ENCODE measurements at regions not wholly inside any gene's neighbourhood (a gene's known extent, or its start where the extent isn't known, plus 50 kb on each side); places are given as distances from the start of the nearest gene placed in this dataset.
"Not testable (repeated sequence)": the region's sequence is repeated elsewhere in the genome, so short reads cannot be mapped to it uniquely, and the experiment has no call there.

DNA sequence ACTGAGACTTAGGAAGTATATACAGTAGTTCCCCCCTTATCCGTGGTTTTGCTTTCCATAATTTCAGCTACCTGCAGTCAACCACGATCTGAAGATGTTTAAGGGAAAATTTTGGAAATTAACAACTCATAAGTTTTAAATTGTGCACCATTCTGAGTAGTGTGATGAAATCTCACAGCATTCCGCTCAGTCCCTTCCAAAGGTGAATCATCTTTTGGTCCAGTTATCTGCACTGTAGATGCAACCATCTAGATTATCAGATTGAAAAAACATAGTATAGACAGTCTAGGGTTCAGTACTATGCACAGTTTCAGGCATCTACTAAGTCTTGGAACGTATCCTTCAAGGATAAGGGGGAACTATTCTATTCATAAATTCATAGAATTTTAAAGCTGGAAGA is 109.0 kb downstream of the ANXA3 start:
- DNase-seq (ENCODE audit: low spot score) = no peak

- DNase-seq (ENCODE audit: low spot score) = no peak
Observed at GRCh38 chr4:78661086-78661690, 109.6 kb downstream of the ANXA3 start.

DNA sequence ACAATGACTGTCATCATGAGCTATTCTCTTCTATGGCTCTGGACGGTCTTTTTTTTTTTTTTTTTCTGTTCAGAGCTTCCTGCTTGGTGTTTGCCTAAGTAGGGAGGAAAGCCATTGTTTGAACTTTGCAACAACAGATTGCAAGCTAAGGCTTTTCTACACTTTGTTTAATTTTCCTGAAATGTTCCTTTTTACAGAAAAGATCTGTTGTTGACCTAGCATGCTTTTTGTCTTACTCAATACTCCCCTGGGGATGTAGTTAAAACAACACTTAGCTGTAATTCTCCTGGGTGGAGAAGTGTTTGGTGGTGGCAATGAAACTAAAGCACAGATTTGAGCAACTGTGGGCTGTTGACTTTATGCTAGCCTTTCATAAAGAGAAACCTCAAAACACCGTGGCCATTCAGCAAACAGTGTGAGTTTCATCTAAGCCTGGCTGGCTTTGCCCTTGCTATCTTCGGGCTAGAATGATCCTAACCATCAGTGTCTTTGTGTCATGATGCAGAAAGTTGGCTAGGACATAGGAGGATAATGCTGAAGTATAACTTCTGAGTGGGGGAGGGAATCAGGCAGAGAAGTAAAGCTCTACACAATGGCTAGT is 110.5 kb downstream of the ANXA3 start:
- peak; percentile 50 for DNase-seq (ENCODE audit: low spot score)

GRCh38 chr4:78662658-78663057 is 111.1 kb downstream of the ANXA3 start:
- no peak for DNase-seq (ENCODE audit: low spot score)

DNA sequence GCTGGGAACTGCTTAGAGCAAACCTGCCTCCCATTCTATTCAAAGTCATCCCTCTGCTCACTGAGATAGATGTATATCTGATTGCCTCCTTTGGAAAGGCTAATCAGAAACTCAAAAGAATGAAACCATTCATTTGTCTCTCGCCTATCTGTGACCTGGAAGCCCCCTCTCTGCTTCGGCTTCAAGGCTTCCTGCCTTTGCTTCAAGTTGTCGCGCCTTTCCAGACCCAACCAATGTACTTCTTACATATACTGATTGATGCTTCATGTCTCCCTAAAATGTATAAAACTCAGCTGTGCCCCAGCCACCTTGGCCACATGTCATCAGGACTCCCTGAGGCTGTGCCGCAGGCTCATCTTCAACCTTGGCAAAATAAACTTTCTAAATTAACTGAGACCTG is 111.9 kb upstream of the BMP2K start:
- not testable (repeated sequence) for DNase-seq (ENCODE audit: low spot score)

DNA sequence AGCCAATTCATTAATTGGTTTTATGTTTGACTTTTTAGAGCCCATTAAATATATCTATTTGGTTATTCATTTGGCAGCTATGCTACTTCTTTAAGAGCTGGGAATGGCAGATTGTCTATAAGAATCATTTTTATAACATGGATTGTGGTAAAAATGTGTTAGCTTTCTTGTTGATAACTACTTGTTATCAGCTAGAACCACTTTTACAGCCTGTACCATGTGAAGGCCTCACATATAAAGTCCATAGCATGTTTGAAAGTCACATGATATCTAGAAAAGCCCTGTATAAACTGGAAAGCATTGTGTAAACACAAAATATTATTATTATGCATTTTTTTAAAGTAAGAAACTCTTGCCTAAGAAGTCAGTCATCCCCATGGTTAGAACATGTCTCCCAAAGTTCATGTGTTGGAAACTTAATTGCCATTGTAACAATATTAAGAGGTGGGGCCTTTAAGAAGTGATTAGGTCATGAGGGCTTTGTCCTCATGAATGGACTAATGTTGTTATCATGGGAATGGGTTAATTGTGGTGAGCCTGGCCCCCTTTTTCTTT is 110.9 kb upstream of the BMP2K start:
- DNase-seq (ENCODE audit: low spot score) = no peak

DNA sequence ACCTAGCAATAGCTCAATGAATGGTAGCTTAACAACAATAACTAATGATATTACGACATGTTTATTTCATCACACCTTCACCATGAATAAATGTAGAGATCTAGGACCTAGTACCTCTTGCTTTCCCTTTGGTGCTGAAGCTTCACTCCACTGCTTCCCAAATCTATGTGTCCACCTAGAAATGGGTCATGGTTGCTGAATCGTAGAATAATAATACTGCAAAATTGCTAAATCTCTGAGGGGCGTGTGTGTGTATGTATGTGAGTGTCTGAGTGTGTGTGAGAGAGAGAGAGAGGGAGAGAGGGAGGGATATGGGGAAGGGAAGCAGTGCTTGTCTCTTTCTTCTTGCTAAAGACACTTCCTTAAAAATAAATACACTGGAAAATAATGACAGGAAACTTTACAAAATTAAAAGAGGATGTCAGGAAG is 109.3 kb upstream of the BMP2K start:
- no peak for DNase-seq (ENCODE audit: low spot score)

DNA sequence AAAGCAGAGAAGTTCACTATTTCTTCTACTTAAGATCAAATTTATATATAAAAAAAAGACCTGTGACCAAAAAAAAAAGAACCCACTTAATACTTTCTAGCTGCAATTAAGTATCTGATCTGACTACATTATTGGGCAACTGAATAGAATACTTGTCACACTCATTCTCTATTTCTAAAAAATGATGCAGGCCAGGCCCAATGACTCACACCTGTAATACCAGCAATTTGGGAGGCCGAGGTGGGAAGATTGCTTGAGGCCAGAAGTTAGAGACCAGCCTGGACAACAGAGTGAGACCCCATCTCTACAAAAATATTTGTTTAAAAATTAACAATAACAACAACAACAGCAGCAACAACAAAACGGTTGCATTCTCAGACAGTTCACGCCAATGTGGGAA is 108.8 kb upstream of the BMP2K start:
- no peak for DNase-seq (ENCODE audit: low spot score)

DNA sequence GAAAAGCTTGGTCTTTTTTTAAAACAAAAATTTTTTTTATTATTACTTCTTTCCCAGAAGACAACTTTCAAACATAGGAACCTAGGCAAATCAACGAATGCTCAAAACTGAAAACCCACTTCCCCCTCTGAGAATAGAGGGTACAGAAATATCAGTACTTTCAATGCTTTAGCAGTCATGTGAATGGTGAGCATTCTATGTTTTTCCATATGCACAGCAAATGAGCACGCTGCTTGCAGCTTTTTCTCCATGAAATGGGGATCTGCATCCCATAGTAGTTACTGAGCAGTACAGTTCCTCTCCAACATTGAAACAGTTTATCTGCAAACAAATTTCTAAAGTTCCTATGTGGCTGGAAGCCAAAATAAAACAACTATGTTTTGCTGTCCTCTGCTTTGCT is 108.4 kb upstream of the BMP2K start:
- DNase-seq (ENCODE audit: low spot score) = peak; percentile 46

- DNase-seq (ENCODE audit: low spot score) = no peak
Observed at GRCh38 chr4:78669453-78669852, 106.7 kb upstream of the BMP2K start.

DNA sequence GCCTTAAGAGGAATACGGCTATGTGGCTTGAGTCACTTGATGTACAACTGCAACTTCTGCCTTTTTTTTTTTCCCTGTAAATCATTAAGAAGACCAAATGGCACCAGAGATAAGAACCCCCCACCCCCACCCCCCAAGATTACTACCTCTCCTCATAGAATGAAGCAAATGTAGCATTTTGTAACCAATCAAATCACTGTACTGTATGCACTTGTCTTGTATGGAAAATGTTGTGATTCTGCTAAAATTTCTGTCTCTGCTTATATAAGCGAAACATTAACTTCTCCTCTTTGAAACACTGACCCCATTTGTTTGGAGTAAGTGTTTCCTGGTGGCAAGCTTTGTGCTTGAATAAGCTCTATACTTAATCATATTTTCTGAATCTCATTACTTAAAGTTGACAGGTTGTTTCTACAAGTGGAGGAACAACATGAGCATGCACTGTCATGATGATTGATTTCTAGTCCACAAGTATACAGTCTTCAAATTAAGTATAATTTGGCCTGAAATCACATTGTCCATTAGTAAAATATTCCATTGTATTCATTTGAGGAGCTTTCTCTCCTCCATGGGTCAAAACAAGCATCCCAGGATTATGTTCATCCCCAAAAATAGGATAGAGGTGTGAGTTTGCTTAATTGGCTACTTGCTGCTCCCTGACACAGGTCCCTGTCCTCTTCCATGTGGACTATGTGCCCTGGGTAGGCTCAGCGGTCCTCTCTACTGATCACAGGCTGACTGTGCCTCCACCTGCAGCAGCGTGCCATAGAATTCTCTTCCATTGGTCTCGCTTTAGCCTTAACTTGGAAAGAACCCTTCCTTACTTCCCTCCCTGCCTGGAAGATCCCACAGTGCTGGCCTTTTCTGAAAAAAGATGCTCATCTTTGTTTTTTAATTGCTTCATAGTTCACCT is 104.0 kb upstream of the BMP2K start:
- no peak for DNase-seq (ENCODE audit: low spot score)

DNA sequence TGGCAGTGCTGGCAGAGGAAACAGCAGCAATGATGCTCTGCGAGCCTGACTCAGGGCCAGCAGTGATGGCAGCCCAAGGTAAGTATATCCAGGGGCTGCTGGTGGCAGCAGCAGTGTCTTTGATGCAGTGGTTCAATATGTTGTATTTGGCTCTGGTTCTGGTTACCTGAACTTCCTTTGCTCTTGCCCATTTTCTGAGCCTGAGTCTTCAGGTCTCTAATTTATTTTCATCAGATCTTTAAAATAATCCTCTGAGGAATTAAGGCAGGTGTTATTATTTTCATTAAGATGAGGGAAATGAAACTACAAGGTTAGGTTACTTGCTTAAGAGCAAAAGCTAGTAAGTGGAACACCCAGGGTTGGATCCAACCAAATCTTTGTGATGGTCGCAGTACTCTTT is 102.8 kb upstream of the BMP2K start:
- no peak for DNase-seq (ENCODE audit: low spot score)

- no peak for DNase-seq (ENCODE audit: low spot score)
Observed at GRCh38 chr4:78675325-78675724, 100.8 kb upstream of the BMP2K start.

GRCh38 chr4:78682070-78682469 is 94.1 kb upstream of the BMP2K start:
- no peak for DNase-seq (ENCODE audit: low spot score)

DNA sequence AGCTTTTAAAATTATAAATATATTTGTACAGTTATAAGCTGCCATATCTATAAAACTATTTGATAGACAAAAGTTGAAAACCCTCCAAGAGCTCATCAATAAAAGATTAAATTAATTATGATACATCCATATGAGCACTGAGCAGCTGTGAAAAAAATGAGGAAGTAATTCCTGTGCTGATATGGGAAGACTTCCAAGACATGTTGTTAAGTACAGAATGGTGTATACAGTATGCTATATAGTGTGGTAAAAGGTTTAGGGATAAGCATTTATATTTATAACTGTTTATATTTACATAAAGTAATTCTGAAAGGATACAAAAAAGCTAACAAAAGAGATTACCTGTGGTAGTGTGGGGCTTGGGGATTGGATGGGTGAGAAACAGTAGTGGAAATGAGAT is 92.8 kb upstream of the BMP2K start:
- no peak for DNase-seq (ENCODE audit: low spot score)

GRCh38 chr4:78684325-78685079 is 91.6 kb upstream of the BMP2K start:
- DNase-seq (ENCODE audit: low spot score) = no peak

DNA sequence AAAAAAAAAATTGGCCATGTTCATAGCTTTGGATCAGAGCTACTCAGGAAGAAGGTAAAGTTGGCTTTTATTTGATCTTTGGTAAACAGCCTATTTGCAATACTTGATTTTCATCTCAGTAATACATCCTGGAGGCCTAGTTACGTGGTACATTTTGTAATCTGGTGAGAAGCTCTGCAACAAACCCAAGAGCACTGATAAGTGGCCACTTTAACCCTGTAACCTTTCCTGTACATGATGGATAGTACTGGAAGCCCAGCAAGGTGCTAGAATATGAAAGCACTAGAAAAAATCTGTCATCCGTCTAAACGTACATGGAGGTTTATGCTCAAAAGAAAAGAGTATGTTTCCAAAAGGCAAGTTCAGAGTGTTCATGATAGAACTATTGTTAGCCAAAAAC is 88.3 kb upstream of the BMP2K start:
- DNase-seq (ENCODE audit: low spot score) = no peak

- DNase-seq (ENCODE audit: low spot score) = no peak
Observed at GRCh38 chr4:78688366-78688765, 87.8 kb upstream of the BMP2K start.

DNA sequence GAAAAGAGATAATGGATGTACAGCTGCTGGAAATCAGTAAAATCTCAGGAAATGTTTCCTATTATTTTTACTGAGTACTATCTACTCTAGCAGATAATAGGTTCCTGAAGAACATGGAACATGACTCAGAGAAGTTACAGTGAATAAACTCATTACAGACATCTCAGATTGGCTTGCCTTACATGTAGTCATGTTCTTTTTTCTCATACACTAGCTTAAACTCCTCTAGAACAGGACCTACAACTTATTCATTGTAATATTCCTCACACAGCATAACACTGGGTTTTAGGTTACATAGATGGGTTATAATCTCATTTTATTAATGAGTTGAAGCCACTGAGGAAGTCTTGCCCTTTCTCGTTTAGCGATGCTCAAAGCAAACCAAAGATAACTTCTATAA is 86.9 kb upstream of the BMP2K start:
- no peak for DNase-seq (ENCODE audit: low spot score)

DNA sequence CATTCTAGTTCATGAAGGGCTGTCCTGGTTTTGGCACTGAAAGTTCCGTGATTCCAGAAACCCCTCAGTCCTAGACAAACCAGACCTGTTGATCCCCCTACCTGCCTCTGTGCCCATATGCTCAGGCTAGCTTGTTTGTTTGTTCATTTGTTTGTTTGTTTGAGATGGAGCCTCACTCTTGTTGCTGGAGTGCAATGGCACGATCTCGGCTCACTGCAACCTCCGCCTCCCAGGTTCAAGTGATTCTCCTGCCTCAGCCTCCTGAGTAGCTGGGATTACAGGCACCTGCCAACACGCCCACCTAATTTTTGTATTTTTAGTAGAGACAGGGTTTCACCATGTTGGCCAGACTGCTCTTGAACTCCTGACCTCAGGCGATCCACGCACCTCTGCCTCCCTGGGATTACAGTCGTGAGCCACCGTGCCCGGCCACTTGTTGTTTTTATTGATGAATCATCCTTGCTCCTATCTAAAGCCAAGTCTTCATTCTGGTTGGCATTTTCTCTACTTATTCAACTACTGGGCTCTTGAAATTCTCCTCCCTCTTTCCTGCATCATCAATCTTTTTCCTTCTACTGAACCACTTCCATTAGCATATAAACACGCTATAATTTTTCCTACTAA is 86.3 kb upstream of the BMP2K start:
- no peak for DNase-seq (ENCODE audit: low spot score)

- no peak for DNase-seq (ENCODE audit: low spot score)
Observed at GRCh38 chr4:78691334-78691754, 84.8 kb upstream of the BMP2K start.

Measured in globus pallidus (tissue), 1 donor.